Neural progenitor cell (in vitro differentiated cells): ENCODE measurements at regions not wholly inside any gene's neighbourhood (a gene's known extent, or its start where the extent isn't known, plus 50 kb on each side); places are given as distances from the start of the nearest gene placed in this dataset.

ENCODE experiments used
- EZH2 ChIP-seq: fragments of 200-600 bp; sonication (generic); IDR thresholded peaks from 2 replicates; pipeline ENCODE4 v1.6.1; 2017; ENCODE audit warnings: antibody characterized with exemption, mild to moderate bottlenecking, moderate library complexity
- EZH2phosphoT487 ChIP-seq: fragments of 200-600 bp; sonication (generic); IDR thresholded peaks from 2 replicates; pipeline ENCODE4 v1.6.1; 2017; ENCODE audit warnings: antibody characterized with exemption
- TF ChIP-seq, protein P1 (sequence below): fragments of 200-600 bp; sonication (generic); IDR thresholded peaks from 2 replicates; pipeline ENCODE4 v1.5.1; 2017; ENCODE audit warnings: antibody characterized with exemption, mild to moderate bottlenecking

DNA sequence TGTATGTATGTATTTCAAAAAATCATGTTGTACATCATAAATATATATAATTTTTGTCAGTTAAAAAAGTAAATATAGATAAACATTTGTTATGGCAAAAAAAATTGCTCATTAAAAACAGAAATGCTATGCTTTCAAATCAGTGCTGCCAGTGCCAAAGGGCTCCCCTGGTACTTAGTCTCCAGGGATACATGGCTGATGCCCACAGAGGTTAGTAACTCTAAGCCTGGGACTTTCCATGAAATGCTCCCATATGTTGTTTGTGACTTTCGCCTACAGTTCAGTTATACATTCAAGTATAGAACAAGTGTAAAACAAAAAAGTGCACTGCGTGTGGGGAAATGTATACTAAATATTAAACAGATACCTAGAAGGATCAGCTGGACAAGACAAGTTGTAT, 104.0 kb downstream of the TENT5A start:
- TF ChIP-seq, protein P1, sequence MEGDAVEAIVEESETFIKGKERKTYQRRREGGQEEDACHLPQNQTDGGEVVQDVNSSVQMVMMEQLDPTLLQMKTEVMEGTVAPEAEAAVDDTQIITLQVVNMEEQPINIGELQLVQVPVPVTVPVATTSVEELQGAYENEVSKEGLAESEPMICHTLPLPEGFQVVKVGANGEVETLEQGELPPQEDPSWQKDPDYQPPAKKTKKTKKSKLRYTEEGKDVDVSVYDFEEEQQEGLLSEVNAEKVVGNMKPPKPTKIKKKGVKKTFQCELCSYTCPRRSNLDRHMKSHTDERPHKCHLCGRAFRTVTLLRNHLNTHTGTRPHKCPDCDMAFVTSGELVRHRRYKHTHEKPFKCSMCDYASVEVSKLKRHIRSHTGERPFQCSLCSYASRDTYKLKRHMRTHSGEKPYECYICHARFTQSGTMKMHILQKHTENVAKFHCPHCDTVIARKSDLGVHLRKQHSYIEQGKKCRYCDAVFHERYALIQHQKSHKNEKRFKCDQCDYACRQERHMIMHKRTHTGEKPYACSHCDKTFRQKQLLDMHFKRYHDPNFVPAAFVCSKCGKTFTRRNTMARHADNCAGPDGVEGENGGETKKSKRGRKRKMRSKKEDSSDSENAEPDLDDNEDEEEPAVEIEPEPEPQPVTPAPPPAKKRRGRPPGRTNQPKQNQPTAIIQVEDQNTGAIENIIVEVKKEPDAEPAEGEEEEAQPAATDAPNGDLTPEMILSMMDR = no peak
- TF ChIP-seq EZH2phosphoT487 (no peak), EZH2 (no peak)
